H1 (cell line): ENCODE measurements at regions not wholly inside any gene's neighbourhood (a gene's known extent, or its start where the extent isn't known, plus 50 kb on each side); places are given as distances from the start of the nearest gene placed in this dataset.

ENCODE experiments used
- CBX8 ChIP-seq: fragments of 300-800, 300-1000 bp; sonication (generic); IDR thresholded peaks from 2 replicates; pipeline ENCODE4 v1.7.1; 2016; ENCODE audit warnings: low read depth, low read length, borderline replicate concordance
- EGR1 ChIP-seq: IDR thresholded peaks from 2 replicates; pipeline ENCODE4 v1.6.1; 2011; ENCODE audit warnings: low read depth, low read length, borderline replicate concordance
- SAP30 ChIP-seq: fragments of 300-600 bp; sonication (generic); IDR thresholded peaks from 2 replicates; pipeline ENCODE4 v1.7.1; 2012; ENCODE audit warnings: low read length, moderate library complexity, mild to moderate bottlenecking, inconsistent platforms; ENCODE audit not compliant: insufficient read depth, insufficient replicate concordance
- TF ChIP-seq, protein P1 (sequence below): fragments of 300-600 bp; sonication (generic); IDR thresholded peaks from 2 replicates; pipeline ENCODE4 v1.7.1; 2012; ENCODE audit warnings: low read length, moderate library complexity, mild to moderate bottlenecking, inconsistent platforms; ENCODE audit not compliant: insufficient replicate concordance

DNA sequence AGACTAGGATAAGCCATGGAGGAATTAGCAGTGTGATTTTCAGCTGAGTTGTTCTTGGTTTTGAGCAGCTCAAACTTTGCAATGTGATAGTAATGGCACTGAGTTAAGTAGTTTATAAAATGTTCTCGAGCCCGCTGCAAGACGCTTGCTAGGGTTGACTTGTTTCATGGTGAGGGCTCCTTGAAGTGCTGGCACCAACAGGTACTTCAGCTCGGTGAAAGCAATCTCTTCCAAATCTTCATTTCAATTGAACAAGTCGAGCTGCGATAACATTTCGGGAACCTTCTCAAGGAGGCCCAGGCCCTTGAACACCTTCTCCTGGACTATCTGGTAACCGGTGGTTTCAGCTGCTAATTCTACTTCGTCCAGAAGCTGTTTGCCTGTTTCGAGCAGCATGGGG, 50.8 kb upstream of the DYNC1LI1 start (continued):
- TF ChIP-seq, protein P1, sequence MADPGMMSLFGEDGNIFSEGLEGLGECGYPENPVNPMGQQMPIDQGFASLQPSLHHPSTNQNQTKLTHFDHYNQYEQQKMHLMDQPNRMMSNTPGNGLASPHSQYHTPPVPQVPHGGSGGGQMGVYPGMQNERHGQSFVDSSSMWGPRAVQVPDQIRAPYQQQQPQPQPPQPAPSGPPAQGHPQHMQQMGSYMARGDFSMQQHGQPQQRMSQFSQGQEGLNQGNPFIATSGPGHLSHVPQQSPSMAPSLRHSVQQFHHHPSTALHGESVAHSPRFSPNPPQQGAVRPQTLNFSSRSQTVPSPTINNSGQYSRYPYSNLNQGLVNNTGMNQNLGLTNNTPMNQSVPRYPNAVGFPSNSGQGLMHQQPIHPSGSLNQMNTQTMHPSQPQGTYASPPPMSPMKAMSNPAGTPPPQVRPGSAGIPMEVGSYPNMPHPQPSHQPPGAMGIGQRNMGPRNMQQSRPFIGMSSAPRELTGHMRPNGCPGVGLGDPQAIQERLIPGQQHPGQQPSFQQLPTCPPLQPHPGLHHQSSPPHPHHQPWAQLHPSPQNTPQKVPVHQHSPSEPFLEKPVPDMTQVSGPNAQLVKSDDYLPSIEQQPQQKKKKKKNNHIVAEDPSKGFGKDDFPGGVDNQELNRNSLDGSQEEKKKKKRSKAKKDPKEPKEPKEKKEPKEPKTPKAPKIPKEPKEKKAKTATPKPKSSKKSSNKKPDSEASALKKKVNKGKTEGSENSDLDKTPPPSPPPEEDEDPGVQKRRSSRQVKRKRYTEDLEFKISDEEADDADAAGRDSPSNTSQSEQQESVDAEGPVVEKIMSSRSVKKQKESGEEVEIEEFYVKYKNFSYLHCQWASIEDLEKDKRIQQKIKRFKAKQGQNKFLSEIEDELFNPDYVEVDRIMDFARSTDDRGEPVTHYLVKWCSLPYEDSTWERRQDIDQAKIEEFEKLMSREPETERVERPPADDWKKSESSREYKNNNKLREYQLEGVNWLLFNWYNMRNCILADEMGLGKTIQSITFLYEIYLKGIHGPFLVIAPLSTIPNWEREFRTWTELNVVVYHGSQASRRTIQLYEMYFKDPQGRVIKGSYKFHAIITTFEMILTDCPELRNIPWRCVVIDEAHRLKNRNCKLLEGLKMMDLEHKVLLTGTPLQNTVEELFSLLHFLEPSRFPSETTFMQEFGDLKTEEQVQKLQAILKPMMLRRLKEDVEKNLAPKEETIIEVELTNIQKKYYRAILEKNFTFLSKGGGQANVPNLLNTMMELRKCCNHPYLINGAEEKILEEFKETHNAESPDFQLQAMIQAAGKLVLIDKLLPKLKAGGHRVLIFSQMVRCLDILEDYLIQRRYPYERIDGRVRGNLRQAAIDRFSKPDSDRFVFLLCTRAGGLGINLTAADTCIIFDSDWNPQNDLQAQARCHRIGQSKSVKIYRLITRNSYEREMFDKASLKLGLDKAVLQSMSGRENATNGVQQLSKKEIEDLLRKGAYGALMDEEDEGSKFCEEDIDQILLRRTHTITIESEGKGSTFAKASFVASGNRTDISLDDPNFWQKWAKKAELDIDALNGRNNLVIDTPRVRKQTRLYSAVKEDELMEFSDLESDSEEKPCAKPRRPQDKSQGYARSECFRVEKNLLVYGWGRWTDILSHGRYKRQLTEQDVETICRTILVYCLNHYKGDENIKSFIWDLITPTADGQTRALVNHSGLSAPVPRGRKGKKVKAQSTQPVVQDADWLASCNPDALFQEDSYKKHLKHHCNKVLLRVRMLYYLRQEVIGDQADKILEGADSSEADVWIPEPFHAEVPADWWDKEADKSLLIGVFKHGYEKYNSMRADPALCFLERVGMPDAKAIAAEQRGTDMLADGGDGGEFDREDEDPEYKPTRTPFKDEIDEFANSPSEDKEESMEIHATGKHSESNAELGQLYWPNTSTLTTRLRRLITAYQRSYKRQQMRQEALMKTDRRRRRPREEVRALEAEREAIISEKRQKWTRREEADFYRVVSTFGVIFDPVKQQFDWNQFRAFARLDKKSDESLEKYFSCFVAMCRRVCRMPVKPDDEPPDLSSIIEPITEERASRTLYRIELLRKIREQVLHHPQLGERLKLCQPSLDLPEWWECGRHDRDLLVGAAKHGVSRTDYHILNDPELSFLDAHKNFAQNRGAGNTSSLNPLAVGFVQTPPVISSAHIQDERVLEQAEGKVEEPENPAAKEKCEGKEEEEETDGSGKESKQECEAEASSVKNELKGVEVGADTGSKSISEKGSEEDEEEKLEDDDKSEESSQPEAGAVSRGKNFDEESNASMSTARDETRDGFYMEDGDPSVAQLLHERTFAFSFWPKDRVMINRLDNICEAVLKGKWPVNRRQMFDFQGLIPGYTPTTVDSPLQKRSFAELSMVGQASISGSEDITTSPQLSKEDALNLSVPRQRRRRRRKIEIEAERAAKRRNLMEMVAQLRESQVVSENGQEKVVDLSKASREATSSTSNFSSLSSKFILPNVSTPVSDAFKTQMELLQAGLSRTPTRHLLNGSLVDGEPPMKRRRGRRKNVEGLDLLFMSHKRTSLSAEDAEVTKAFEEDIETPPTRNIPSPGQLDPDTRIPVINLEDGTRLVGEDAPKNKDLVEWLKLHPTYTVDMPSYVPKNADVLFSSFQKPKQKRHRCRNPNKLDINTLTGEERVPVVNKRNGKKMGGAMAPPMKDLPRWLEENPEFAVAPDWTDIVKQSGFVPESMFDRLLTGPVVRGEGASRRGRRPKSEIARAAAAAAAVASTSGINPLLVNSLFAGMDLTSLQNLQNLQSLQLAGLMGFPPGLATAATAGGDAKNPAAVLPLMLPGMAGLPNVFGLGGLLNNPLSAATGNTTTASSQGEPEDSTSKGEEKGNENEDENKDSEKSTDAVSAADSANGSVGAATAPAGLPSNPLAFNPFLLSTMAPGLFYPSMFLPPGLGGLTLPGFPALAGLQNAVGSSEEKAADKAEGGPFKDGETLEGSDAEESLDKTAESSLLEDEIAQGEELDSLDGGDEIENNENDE: no peak
- no peak for TF ChIP-seq EGR1
- no peak for TF ChIP-seq CBX8
- TF ChIP-seq SAP30: no peak
